Transverse colon (tissue), 3 donors: ENCODE measurements at regions not wholly inside any gene's neighbourhood (a gene's known extent, or its start where the extent isn't known, plus 50 kb on each side); places are given as distances from the start of the nearest gene placed in this dataset.

Source experiments
- POLR2A ChIP-seq: fragments of 450-650 bp; IDR thresholded peaks from one replicate; pipeline ENCODE4 v1.6.1; 2016; ENCODE audit warnings: antibody characterized with exemption, mild to moderate bottlenecking, moderate library complexity
- TF ChIP-seq, protein P1 (sequence below), 5 experiments: fragments of 200-600 bp in 3 of 5; fragments of 450-650 bp in 2 of 5; sonication (generic) in 3 of 5; IDR thresholded peaks; 1 replicate in 2 of 5; 2 replicates in 3 of 5; pipeline ENCODE4 v1.5.1; 2016 to 2017; ENCODE audit warnings: antibody characterized with exemption in 5 of 5, inconsistent platforms in 3 of 5, mild to moderate bottlenecking in 2 of 5, moderate library complexity in 1 of 5

DNA sequence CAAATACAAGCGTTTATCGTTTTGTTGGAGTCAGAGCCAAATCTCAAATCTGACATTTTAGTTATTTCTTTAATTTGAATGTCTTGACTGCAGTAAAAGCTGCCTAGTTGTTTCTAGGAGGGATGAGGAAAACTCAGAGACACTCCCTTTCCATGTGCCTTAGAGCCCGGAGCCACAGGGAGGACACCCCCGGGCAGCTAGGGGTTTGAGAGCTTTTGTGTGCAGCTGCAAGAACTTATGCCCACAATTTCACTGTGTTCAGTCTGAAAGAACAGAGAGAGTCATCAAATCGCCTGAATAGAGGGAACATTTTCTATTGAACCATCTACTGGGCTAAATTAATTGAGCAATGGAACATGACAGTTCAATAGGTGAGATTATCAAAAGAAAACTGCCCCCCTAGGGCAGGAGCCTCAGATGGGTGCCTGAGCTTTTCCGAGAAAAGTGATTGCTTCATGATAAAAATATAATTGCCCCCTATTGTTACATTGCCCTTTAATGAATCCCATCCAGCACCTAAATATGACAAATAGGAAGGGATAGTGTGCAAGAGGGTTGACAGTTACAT lies 709.3 kb upstream of the RGMB start:
- no peak for TF ChIP-seq POLR2A
- TF ChIP-seq, protein P1, sequence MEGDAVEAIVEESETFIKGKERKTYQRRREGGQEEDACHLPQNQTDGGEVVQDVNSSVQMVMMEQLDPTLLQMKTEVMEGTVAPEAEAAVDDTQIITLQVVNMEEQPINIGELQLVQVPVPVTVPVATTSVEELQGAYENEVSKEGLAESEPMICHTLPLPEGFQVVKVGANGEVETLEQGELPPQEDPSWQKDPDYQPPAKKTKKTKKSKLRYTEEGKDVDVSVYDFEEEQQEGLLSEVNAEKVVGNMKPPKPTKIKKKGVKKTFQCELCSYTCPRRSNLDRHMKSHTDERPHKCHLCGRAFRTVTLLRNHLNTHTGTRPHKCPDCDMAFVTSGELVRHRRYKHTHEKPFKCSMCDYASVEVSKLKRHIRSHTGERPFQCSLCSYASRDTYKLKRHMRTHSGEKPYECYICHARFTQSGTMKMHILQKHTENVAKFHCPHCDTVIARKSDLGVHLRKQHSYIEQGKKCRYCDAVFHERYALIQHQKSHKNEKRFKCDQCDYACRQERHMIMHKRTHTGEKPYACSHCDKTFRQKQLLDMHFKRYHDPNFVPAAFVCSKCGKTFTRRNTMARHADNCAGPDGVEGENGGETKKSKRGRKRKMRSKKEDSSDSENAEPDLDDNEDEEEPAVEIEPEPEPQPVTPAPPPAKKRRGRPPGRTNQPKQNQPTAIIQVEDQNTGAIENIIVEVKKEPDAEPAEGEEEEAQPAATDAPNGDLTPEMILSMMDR (IDR thresholded peaks at IDR 0.05), result no peak
